CMK (cell line): ENCODE measurements at regions not wholly inside any gene's neighbourhood (a gene's known extent, or its start where the extent isn't known, plus 50 kb on each side); places are given as distances from the start of the nearest gene placed in this dataset.

Experiments
- DNase-seq: peaks from one replicate; pipeline ENCODE4 v3.0.0-alpha.2; 2010; ENCODE audit warnings: low read depth

- peak; percentile 31 for DNase-seq
These were observed 151.7 kb upstream of the ITGA4 start for GRCh38 chr2:181305301-181306123.

- no peak for DNase-seq
These were observed 150.4 kb upstream of the ITGA4 start for GRCh38 chr2:181306785-181307184.

- no peak for DNase-seq
These were observed 149.8 kb upstream of the ITGA4 start for GRCh38 chr2:181307203-181307991.

- DNase-seq: no peak
These were observed 148.2 kb upstream of the ITGA4 start for GRCh38 chr2:181308766-181309515.

GRCh38 chr2:181309586-181309985 is 147.6 kb upstream of the ITGA4 start:
- no peak for DNase-seq

- no peak for DNase-seq
These were observed 146.2 kb upstream of the ITGA4 start for GRCh38 chr2:181310967-181311366.

- DNase-seq: no peak
These were observed 145.3 kb upstream of the ITGA4 start for GRCh38 chr2:181311837-181312236.

GRCh38 chr2:181312515-181312927 is 144.7 kb upstream of the ITGA4 start:
- no peak for DNase-seq

GRCh38 chr2:181313845-181314244 is 143.3 kb upstream of the ITGA4 start:
- DNase-seq: no peak

GRCh38 chr2:181314551-181314950 is 142.6 kb upstream of the ITGA4 start:
- no peak for DNase-seq

GRCh38 chr2:181317511-181317910 is 139.7 kb upstream of the ITGA4 start:
- no peak for DNase-seq

GRCh38 chr2:181318504-181319280 is 138.5 kb upstream of the ITGA4 start:
- DNase-seq: no peak

GRCh38 chr2:181319286-181319685 is 137.9 kb upstream of the ITGA4 start:
- no peak for DNase-seq

- no peak for DNase-seq
These were observed 136.5 kb upstream of the ITGA4 start for GRCh38 chr2:181320638-181321037.

GRCh38 chr2:181324912-181325311 is 132.3 kb upstream of the ITGA4 start:
- no peak for DNase-seq

- no peak for DNase-seq
These were observed 130.5 kb upstream of the ITGA4 start for GRCh38 chr2:181326661-181327060.

- no peak for DNase-seq
These were observed 126.9 kb upstream of the ITGA4 start for GRCh38 chr2:181330286-181330685.

- DNase-seq: no peak
These were observed 125.1 kb upstream of the ITGA4 start for GRCh38 chr2:181332044-181332605.

GRCh38 chr2:181334158-181334826 is 122.9 kb upstream of the ITGA4 start:
- no peak for DNase-seq

GRCh38 chr2:181340891-181341290 is 116.3 kb upstream of the ITGA4 start:
- DNase-seq: no peak
